SK-N-SH treated with all-trans-retinoic acid at 6 μM for 48 hours (cell line): ENCODE measurements at regions not wholly inside any gene's neighbourhood (a gene's known extent, or its start where the extent isn't known, plus 50 kb on each side); places are given as distances from the start of the nearest gene placed in this dataset.

Experiments
- BACH2 ChIP-seq: fragments of 250-450 bp; sonication (Bioruptor Pico); IDR thresholded peaks from 2 replicates; pipeline ENCODE4 v1.9.0; 2021; ENCODE audit warnings: mild to moderate bottlenecking, borderline replicate concordance
- ESRRG ChIP-seq: fragments of 250-450 bp; sonication (Bioruptor Pico); IDR thresholded peaks from 2 replicates; pipeline ENCODE4 v1.6.1; 2021; ENCODE audit warnings: mild to moderate bottlenecking
- TF ChIP-seq, protein P1 (sequence below): fragments of 250-450 bp; sonication (Bioruptor Pico); IDR thresholded peaks from 2 replicates; pipeline ENCODE4 v1.8.0; 2021; ENCODE audit warnings: low read depth, mild to moderate bottlenecking, moderate library complexity, borderline replicate concordance

DNA sequence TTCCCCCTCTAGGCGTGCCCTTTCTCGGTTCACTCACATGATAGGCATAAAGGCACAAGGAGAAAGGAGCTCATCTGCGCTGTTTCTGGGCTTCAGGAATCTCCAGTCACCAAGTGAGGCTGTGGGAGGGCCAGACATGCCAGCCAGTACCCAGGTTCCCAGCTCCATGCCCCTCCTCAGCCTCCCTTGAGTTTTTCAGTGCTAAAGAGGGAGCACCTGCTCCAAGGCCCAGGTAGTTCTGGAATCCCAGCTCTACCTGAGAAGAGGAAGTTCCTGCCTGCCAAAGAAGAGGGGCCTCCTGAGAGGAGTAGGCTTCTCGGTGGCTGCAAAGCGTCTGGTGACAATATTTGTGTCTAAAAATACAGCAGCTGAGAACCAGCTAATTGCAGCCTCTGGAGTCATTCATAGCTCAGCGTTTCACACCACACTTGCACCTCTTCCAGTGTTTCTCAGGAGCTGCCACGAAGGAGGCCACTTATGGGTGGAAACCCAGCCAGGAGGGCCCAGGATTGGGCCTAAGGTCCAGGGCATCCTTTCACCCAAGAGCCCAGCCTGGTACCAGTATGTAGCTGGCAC, 197.4 kb downstream of the TRIM29 start:
- TF ChIP-seq ESRRG (CRISPR knock-in tag): no peak
- TF ChIP-seq, protein P1, sequence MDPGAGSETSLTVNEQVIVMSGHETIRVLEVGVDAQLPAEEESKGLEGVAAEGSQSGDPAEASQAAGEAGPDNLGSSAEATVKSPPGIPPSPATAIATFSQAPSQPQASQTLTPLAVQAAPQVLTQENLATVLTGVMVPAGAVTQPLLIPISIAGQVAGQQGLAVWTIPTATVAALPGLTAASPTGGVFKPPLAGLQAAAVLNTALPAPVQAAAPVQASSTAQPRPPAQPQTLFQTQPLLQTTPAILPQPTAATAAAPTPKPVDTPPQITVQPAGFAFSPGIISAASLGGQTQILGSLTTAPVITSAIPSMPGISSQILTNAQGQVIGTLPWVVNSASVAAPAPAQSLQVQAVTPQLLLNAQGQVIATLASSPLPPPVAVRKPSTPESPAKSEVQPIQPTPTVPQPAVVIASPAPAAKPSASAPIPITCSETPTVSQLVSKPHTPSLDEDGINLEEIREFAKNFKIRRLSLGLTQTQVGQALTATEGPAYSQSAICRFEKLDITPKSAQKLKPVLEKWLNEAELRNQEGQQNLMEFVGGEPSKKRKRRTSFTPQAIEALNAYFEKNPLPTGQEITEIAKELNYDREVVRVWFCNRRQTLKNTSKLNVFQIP (CRISPR knock-in tag): no peak
- TF ChIP-seq BACH2 (CRISPR knock-in tag): no peak
